PC-9 (cell line): ENCODE measurements at regions not wholly inside any gene's neighbourhood (a gene's known extent, or its start where the extent isn't known, plus 50 kb on each side); places are given as distances from the start of the nearest gene placed in this dataset.

Experiments
- BruUV-seq: library from RNA; stranded (reverse); fragments of 400-500 nt; replicated peaks from 2 replicates; lab custom pipeline; 2021; lab: Mats Ljungman, UMichigan
- CTCF ChIA-PET: fragments of 300-600 bp; sonication (Branson Sonifier 250); formaldehyde crosslinking; loops from one replicate; lab custom pipeline; 2022; ENCODE audit warnings: antibody characterized with exemption; lab: Charles Lee
- POLR2A ChIA-PET: fragments of 300-600 bp; sonication (Branson Sonifier 250); formaldehyde crosslinking; loops from one replicate; lab custom pipeline; 2022; ENCODE audit warnings: antibody characterized with exemption; ENCODE audit not compliant: unreplicated experiment; lab: Charles Lee
- DNase-seq, 2 experiments: peaks; one replicate each; pipeline versions ENCODE4 v3.0.0 to v3.0.0-alpha.2; 2015 to 2022; ENCODE audit warnings: mixed read lengths in 1 of 2
- H2AFZ ChIP-seq: fragments of 200-600 bp; sonication (generic); 2 replicates; pipeline ENCODE4 v1.8.1; 2017; ENCODE audit warnings: antibody characterized with exemption
- H3F3A ChIP-seq: fragments of 200-600 bp; sonication (generic); 2 replicates; pipeline ENCODE4 v1.8.1; 2017; ENCODE audit warnings: antibody characterized with exemption, mild to moderate bottlenecking, low read depth; ENCODE audit not compliant: insufficient read depth
- H3K27ac ChIP-seq: fragments of 200-600 bp; sonication (generic); 2 replicates; pipeline ENCODE4 v1.6.1; 2016; ENCODE audit warnings: mixed run types
- H3K27me3 ChIP-seq: fragments of 200-600 bp; sonication (generic); 2 replicates; pipeline ENCODE4 v1.6.1; 2016; ENCODE audit warnings: low read depth, mixed run types; ENCODE audit not compliant: insufficient read depth
- H3K36me3 ChIP-seq: fragments of 200-600 bp; sonication (generic); 2 replicates; pipeline ENCODE4 v1.6.1; 2016; ENCODE audit warnings: low read depth, mixed run types
- H3K4me1 ChIP-seq: fragments of 200-600 bp; sonication (generic); replicated peaks from 2 replicates; pipeline ENCODE4 v1.6.1; 2016; ENCODE audit warnings: mixed run types; ENCODE audit not compliant: insufficient read depth
- H3K4me2 ChIP-seq: fragments of 200-600 bp; sonication (generic); 2 replicates; pipeline ENCODE4 v1.6.1; 2017; ENCODE audit warnings: mixed run types
- H3K4me3 ChIP-seq: fragments of 200-600 bp; sonication (generic); 2 replicates; pipeline ENCODE4 v1.6.1; 2016; ENCODE audit warnings: mixed run types
- H3K79me2 ChIP-seq: fragments of 200-600 bp; sonication (generic); 2 replicates; pipeline ENCODE4 v1.6.1; 2017; ENCODE audit warnings: low read depth, mixed run types
- H3K9me2 ChIP-seq: fragments of 200-600 bp; sonication (generic); 2 replicates; pipeline ENCODE4 v1.8.1; 2017; ENCODE audit warnings: mild to moderate bottlenecking; ENCODE audit not compliant: insufficient read depth
- H3K9me3 ChIP-seq: fragments of 200-600 bp; sonication (generic); 2 replicates; pipeline ENCODE4 v1.8.1; 2016; ENCODE audit warnings: low read depth; ENCODE audit not compliant: insufficient read depth
- H4K20me1 ChIP-seq: fragments of 200-600 bp; sonication (generic); 2 replicates; pipeline ENCODE4 v1.8.1; 2017; ENCODE audit not compliant: insufficient read depth
- CTCF ChIP-seq: fragments of 200-600 bp; sonication (generic); conservative IDR thresholded peaks from 2 replicates; pipeline ENCODE4 v1.6.1; 2017; ENCODE audit warnings: mixed run types, antibody characterized with exemption, mild to moderate bottlenecking, moderate library complexity
- EZH2 ChIP-seq: fragments of 200-600 bp; sonication (generic); IDR thresholded peaks from 2 replicates; pipeline ENCODE4 v1.8.0; 2017; ENCODE audit warnings: antibody characterized with exemption, low read depth
- intact Hi-C: fragments of 100-400 bp; cut with micrococcal nuclease; formaldehyde crosslinking; loops from one replicate; pipeline ENCODE4 v1.10.0; 2022; ENCODE audit not compliant: unreplicated experiment

DNA sequence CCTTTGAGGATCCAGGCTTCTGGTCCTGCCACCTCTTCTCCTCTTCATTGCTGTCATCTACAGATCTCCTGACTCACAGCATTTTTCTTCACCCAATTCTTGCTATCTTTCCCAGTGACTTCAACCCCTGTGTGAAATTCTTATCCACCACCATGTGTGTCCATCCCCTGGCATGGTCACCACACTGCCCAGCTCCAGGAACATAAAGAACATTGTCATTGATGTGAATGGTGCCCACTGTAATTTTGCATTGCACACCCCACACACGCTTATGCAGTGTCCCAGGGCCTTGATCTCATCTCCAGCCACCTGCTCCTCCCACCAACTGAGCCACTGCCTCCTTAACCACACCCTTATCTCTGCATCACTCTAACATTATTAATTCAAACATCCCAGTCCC lies 85.3 kb downstream of the C1D start:
- TF ChIP-seq CTCF (no peak), EZH2 (no peak)
- Histone ChIP-seq H3K9me3 (no peaks in the 10 kb centered on the region), H3K79me2 (no peaks in the 10 kb centered on the region), H3K9me2 (no peaks in the 10 kb centered on the region), H3K27me3 (0 out of 2 replicates have a peak, but pooled peaks cover 8% of the 10 kb centered on the region), H4K20me1 (no peaks in the 10 kb centered on the region), H3K27ac (no peak overlapping the region), H3K36me3 (no peaks in the 10 kb centered on the region), H3K4me3 (no peak overlapping the region), H3F3A (no peaks in the 10 kb centered on the region), H2AFZ (no peak overlapping the region), H3K4me1 (no peaks in the 10 kb centered on the region), H3K4me2 (no peak overlapping the region)
- intact Hi-C loops: no loop called here
- no TSS peak for BruUV-seq
- CTCF ChIA-PET: no interaction called here
- POLR2A ChIA-PET: no interaction called here
- DNase-seq: no peak

DNA sequence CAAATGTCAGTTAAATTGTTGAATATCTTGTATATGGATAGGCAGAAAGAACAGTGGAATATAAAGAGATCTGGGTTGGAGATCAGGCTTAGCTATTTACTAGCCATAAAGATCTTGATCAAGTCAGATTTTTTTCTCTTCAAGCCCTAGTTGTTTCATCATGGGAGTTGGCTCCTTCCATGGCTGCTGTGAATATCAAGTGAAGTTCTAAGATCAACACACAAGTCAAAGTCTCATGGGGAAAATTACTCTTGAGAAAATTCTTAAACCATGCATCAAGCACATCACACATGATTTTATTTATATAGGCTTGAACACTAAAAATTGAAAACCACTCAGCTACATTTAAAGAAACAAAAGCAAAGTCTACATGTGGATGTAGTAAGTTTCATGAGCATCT lies 79.8 kb downstream of the C1D start:
- no peak overlapping the region for H3K4me3 ChIP-seq
- H3K79me2 ChIP-seq: no peaks in the 10 kb centered on the region
- no peaks in the 10 kb centered on the region for H3K9me3 ChIP-seq
- no peak overlapping the region for H3K4me2 ChIP-seq
- H4K20me1 ChIP-seq: no peaks in the 10 kb centered on the region
- TF ChIP-seq EZH2 (no peak), CTCF (no peak)
- ChIA-PET CTCF (no interaction called here), POLR2A (no interaction called here)
- no peaks in the 10 kb centered on the region for H3K36me3 ChIP-seq
- no TSS peak for BruUV-seq
- no peaks in the 10 kb centered on the region for H3K4me1 ChIP-seq
- intact Hi-C loops: no loop called here
- no peak for DNase-seq
- no peaks in the 10 kb centered on the region for H3K9me2 ChIP-seq
- no peaks in the 10 kb centered on the region for H3F3A ChIP-seq
- H2AFZ ChIP-seq: no peak overlapping the region
- H3K27ac ChIP-seq: no peak overlapping the region
- no peaks in the 10 kb centered on the region for H3K27me3 ChIP-seq

- Histone ChIP-seq H3F3A (no peaks in the 10 kb centered on the region), H3K79me2 (no peaks in the 10 kb centered on the region), H3K36me3 (no peaks in the 10 kb centered on the region), H3K9me3 (no peaks in the 10 kb centered on the region), H3K27ac (no peak overlapping the region), H3K9me2 (no peaks in the 10 kb centered on the region), H3K4me2 (no peak overlapping the region), H3K27me3 (no peaks in the 10 kb centered on the region), H3K4me3 (no peak overlapping the region), H2AFZ (no peak overlapping the region), H4K20me1 (no peaks in the 10 kb centered on the region), H3K4me1 (no peaks in the 10 kb centered on the region)
- ChIA-PET POLR2A (no interaction called here), CTCF (interaction anchor here (0.7 kb wide), 1 partner anchor 25 kb away, joined by 3 read pairs; no protein-coding TSS in a partner anchor)
- BruUV-seq: no TSS peak
- no peak for TF ChIP-seq EZH2
- TF ChIP-seq CTCF: no peak
- DNase-seq: no peak
- intact Hi-C loops: no loop called here
Measured at GRCh38 chr2:67984600-67984999, 78.2 kb downstream of the C1D start.
